Activated B cell treated with CpG ODN at 0.5 μM for 24 hours (primary cell): ENCODE measurements at regions not wholly inside any gene's neighbourhood (a gene's known extent, or its start where the extent isn't known, plus 50 kb on each side); places are given as distances from the start of the nearest gene placed in this dataset.

Experiments used
- ATAC-seq: fragments of 200-7000 bp; cut with Tn5 transposase; one replicate; pipeline ENCODE4 v1.10.0; 2021; ENCODE audit warnings: low read depth, mild to moderate bottlenecking, moderate library complexity
- CTCF ChIA-PET: fragments of 350-600 bp; sonication (Branson Sonifier 250); formaldehyde crosslinking; loops from one replicate; lab custom pipeline; 2021; ENCODE audit warnings: antibody characterized with exemption; lab: Charles Lee
- POLR2A ChIA-PET: fragments of 350-600 bp; sonication (Branson Sonifier 250); formaldehyde crosslinking; loops from one replicate; lab custom pipeline; 2021; ENCODE audit warnings: antibody characterized with exemption; lab: Charles Lee
- DNase-seq: peaks from one replicate; pipeline ENCODE4 v3.0.0; 2022
- H3K27ac Mint-ChIP-seq: one replicate; pipeline ENCODE4 v1.8.0; 2020; ENCODE audit warnings: mixed read lengths
- H3K27me3 Mint-ChIP-seq: one replicate; pipeline ENCODE4 v1.8.0; 2021; ENCODE audit warnings: mixed read lengths
- H3K36me3 Mint-ChIP-seq: one replicate; pipeline ENCODE4 v1.8.0; 2021; ENCODE audit warnings: low read depth, mixed read lengths
- H3K4me1 Mint-ChIP-seq: one replicate; pipeline ENCODE4 v1.8.0; 2021; ENCODE audit warnings: mixed read lengths
- H3K4me3 Mint-ChIP-seq: one replicate; pipeline ENCODE4 v1.8.0; 2020; ENCODE audit warnings: mild to moderate bottlenecking, mixed read lengths
- H3K9me3 Mint-ChIP-seq: one replicate; pipeline ENCODE4 v1.8.0; 2020; ENCODE audit warnings: mixed read lengths
- CTCF ChIP-seq: fragments of 200-600 bp; IDR thresholded peaks from one replicate; pipeline ENCODE4 v1.8.0; 2022; ENCODE audit warnings: antibody characterized with exemption, mild to moderate bottlenecking
- intact Hi-C: fragments of 100-400 bp; cut with micrococcal nuclease; formaldehyde crosslinking; loops from one replicate; pipeline ENCODE4 v1.15.1; 2024

DNA sequence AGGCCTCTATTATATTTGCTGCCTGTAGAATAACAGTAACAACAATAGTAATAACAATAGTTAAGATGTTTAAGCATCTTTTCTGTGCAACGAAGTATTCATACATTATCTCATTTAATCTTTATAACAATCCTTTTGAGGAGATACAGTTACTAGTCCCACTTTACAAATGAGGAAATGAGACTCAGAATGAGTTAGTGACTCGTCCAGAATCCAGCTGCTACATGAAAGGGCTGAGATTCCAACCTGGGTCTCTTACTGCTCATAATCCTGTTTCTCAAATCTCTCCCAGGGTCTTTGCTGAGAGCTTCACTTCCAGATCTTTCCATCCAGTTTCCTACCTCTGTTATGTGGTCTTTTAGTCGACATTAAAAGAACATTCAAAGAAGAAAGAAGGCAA lies 173.7 kb upstream of the TMPO start:
- Mint-ChIP-seq H3K27ac (no peak overlapping the region), H3K4me3 (no peak overlapping the region), H3K27me3 (peaks cover 14% of the 10 kb centered on the region), H3K4me1 (no peaks in the 10 kb centered on the region), H3K9me3 (no peaks in the 10 kb centered on the region), H3K36me3 (no peaks in the 10 kb centered on the region)
- ChIA-PET POLR2A (no interaction called here), CTCF (no interaction called here)
- ATAC-seq (no peak), DNase-seq (no peak)
- intact Hi-C loops, result no loop called here
- no peak for TF ChIP-seq CTCF

DNA sequence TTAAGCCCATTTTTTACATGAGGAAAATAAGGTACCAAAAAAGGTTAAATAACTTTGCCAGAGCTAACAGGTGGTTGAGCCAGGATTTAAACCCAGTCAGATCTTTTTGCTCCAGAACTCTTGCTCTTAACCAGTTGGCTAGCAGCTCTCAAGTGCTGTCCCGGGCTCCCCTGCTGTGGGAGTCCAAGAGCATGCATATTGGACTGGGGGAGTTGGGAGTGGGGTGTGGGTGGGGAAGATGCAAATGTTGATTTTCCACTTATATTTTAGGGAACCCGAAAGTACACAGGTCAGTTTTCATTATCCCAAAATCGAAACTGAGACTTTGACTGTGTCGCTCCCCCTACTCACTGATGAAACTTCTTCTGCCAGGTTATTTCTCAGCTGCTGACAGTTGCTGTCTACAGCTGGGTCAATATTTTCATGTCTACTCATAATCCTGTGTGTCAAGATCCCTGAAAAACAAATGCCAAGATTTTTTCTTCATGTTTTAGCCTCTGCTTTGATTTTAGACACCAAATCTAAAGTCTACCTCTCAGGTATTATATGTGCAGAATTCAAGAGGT lies 172.3 kb upstream of the TMPO start:
- ChIA-PET POLR2A (no interaction called here), CTCF (no interaction called here)
- no peak for TF ChIP-seq CTCF
- Mint-ChIP-seq H3K9me3 (no peaks in the 10 kb centered on the region), H3K4me1 (no peaks in the 10 kb centered on the region), H3K27me3 (peaks cover 10% of the 10 kb centered on the region), H3K36me3 (no peaks in the 10 kb centered on the region), H3K27ac (no peak overlapping the region), H3K4me3 (no peak overlapping the region)
- intact Hi-C loops, result no loop called here
- ATAC-seq, result no peak
- DNase-seq, result no peak

DNA sequence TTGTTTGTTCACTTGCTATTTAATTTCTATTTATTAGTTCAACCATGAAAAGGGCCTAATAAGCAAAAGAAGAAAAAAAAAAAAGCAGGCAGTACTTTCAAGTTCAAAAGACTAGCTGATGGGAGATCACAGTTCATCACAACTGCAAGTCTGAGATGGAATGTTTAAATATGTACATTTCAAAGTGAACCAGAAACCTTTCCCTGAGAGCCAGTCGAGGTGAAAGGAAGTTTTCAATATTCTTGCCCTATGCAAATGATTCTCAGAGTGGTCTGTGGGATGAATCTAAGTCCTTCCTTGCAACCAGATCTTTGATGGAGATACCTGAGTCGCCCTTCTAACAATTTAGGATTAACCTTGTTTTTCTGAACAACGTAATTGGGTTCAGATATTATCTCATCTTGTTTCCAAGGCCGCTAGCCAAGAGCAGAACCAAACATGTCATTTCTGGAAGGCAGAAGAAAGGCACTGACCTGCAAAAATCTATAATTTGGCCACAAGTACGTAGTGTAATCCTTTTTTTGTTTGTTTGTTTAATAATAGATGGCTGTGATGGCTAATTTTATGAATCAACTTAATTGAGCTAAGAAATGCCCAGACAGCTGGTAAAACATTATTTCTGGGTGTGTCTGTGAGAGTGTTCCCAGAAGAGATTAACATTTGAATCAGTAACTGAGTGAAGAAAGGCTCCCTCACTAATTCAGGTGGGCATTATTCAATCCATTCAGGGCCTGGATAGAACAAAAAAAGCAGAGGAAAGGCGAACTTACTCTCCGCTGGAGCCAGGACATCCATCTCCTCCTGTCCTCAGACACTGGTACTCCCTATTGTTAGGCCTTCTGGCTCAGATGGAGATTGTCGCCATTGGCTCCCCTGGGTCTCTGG lies 171.1 kb upstream of the TMPO start:
- H3K27ac Mint-ChIP-seq, result no peak overlapping the region
- intact Hi-C loops, result no loop called here
- ATAC-seq (no peak), DNase-seq (no peak)
- TF ChIP-seq CTCF, result no peak
- H3K9me3 Mint-ChIP-seq, result no peaks in the 10 kb centered on the region
- CTCF ChIA-PET, result no interaction called here
- POLR2A ChIA-PET, result no interaction called here
- peaks cover 10% of the 10 kb centered on the region for H3K27me3 Mint-ChIP-seq
- no peaks in the 10 kb centered on the region for H3K36me3 Mint-ChIP-seq
- H3K4me1 Mint-ChIP-seq, result no peaks in the 10 kb centered on the region
- H3K4me3 Mint-ChIP-seq, result no peak overlapping the region

GRCh38 chr12:98345308-98345876 lies 170.0 kb upstream of the TMPO start:
- ChIA-PET POLR2A (no interaction called here), CTCF (no interaction called here)
- H3K4me3 Mint-ChIP-seq, result no peak overlapping the region
- intact Hi-C loops, result no loop called here
- ATAC-seq, result no peak
- peaks cover 10% of the 10 kb centered on the region for H3K27me3 Mint-ChIP-seq
- DNase-seq, result no peak
- TF ChIP-seq CTCF, result no peak
- no peaks in the 10 kb centered on the region for H3K4me1 Mint-ChIP-seq
- H3K9me3 Mint-ChIP-seq, result no peaks in the 10 kb centered on the region
- H3K27ac Mint-ChIP-seq, result no peak overlapping the region
- no peaks in the 10 kb centered on the region for H3K36me3 Mint-ChIP-seq

DNA sequence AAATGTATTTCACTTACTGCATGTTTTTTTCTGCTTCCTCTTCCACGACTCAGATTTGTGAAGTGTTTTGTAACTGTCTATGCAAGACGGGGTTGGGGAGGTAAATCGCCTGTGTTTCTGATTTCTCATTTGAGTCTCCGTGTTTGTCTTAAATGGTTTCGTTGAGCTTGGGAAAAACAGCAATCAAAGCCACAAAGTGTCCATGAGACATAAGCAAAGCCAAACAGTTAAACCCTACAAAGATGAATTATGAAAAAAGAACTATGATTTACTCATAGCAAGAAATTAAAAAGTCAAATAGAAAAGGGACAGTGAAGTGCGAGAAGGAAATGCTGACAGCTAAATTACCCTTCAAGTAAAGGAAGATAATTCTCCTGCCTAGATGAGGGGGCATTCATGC lies 164.3 kb upstream of the TMPO start:
- TF ChIP-seq CTCF, result no peak
- Mint-ChIP-seq H3K4me1 (no peaks in the 10 kb centered on the region), H3K27ac (no peak overlapping the region), H3K36me3 (no peaks in the 10 kb centered on the region), H3K9me3 (no peaks in the 10 kb centered on the region), H3K27me3 (peaks cover 4% of the 10 kb centered on the region), H3K4me3 (no peak overlapping the region)
- CTCF ChIA-PET, result no interaction called here
- POLR2A ChIA-PET, result no interaction called here
- DNase-seq, result no peak
- ATAC-seq, result no peak
- intact Hi-C loops, result no loop called here
